Astrocyte of the hippocampus (primary cell): ENCODE measurements at regions not wholly inside any gene's neighbourhood (a gene's known extent, or its start where the extent isn't known, plus 50 kb on each side); places are given as distances from the start of the nearest gene placed in this dataset.
"Not testable (repeated sequence)": the region's sequence is repeated elsewhere in the genome, so short reads cannot be mapped to it uniquely, and the experiment has no call there.

ENCODE experiments used
- DNase-seq: peaks from one replicate; pipeline ENCODE4 v3.0.0; 2011; ENCODE audit warnings: low read depth, low spot score

- DNase-seq, result no peak
These were observed 98.3 kb upstream of the FRMD1 start for GRCh38 chr6:168177103-168177891.

- no peak for DNase-seq
These were observed 92.8 kb upstream of the FRMD1 start for GRCh38 chr6:168171673-168172353.

GRCh38 chr6:168170841-168171601 is 92.0 kb upstream of the FRMD1 start:
- DNase-seq, result no peak

DNA sequence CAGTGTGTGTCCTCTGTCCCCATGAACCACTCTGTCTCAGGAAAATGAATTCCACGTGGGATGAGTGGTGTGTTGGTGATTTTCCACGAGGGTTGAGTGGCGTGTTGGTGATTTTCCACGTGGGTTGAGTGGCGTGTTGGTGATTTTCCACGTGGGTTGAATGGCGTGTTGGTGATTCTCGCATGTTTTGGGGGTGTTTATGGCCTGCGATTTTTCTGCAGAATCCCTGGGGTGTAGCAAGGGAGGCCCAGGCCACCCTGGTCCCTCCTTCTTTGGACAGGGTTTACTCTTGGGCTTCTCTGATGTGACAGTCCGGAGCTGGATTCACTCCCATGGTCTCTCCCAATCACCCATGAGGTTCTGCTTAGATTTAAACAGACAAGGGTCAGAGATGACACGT is 90.6 kb upstream of the FRMD1 start:
- no peak for DNase-seq

DNA sequence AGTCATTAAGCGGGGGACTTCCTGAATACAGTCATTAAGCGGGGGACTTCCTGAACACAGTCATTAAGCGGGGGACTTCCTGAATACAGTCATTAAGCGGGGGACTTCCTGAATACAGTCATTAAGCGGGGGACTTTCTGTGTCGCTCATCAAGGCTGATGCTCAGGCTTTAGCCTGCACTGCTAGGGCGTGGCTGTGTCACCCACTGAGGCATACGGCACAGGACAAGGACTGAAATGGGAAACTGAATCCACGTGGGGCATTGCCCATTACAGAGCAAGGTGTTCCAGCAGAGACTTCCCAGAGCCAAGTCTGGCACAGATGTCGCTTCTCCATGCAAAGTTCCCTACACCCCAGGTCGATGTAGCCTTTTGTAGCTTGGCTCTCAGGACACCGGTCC is 89.9 kb upstream of the FRMD1 start:
- DNase-seq, result not testable (repeated sequence)

GRCh38 chr6:168168330-168168729 is 89.3 kb upstream of the FRMD1 start:
- DNase-seq, result not testable (repeated sequence)

- DNase-seq, result no peak
These were observed 88.7 kb upstream of the FRMD1 start for GRCh38 chr6:168167431-168168315.

DNA sequence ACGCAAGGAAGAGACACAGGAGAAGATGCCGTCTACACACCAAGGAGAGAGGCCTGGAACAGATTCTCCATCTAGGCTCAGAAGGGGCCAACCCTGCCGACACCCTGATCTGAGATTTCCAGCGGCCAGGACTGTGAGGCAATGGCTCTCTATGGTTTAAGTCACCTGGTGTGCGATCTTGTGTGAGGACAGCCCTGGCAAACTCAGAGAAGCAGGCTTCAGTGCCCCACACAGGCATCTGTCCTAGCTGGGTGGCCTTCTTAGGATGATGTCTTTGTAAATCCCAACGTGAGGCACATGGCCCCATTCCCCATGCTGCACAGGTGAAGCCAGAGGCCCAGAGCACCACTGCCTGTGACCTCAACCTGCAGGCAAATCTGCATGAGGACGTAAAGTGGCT is 87.6 kb upstream of the FRMD1 start:
- DNase-seq, result no peak

DNA sequence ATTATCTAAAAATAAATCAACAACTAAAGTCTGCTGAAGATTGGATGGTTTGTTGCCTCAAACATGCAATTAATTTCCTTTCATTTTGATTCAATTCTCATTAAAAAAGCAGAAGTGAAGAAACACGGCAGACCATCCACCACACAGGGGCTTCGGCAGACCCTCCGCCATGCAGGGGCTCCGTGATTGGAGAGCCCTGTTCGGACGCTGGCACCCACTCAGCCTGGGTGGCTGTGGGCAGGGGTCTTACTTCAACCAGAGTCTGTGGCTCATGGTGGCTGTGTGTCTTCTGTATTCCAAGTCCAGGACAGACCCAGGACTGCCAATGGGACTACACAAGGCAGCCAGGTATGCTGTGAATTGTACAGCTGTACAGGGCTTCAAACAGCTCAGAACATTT is 86.9 kb upstream of the FRMD1 start:
- DNase-seq, result no peak

- no peak for DNase-seq
These were observed 86.4 kb upstream of the FRMD1 start for GRCh38 chr6:168165373-168165772.

- DNase-seq, result no peak
These were observed 85.5 kb upstream of the FRMD1 start for GRCh38 chr6:168164462-168165061.

- DNase-seq, result peak; percentile 25
These were observed 84.2 kb upstream of the FRMD1 start for GRCh38 chr6:168163096-168163731.

DNA sequence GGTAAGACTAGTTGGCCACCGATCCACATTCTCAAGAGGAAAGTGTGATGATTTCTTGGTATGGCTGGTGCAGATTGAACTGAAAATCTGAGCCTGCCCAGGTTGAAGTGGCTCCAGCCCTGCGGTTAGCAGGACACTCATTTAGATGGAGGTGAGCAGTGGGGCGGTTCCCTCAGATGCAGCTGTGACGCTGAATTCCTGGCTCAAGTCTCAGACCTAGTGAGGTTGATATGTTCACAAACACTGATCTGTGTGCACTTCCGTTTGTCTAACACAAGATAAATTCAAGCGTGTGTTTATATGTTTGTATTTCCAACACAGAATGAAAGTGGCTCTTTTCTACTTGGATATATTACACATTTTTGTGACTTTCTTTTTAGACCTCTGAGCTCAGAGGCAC is 83.4 kb upstream of the FRMD1 start:
- DNase-seq, result no peak

GRCh38 chr6:168161371-168161750 is 82.3 kb upstream of the FRMD1 start:
- no peak for DNase-seq

DNA sequence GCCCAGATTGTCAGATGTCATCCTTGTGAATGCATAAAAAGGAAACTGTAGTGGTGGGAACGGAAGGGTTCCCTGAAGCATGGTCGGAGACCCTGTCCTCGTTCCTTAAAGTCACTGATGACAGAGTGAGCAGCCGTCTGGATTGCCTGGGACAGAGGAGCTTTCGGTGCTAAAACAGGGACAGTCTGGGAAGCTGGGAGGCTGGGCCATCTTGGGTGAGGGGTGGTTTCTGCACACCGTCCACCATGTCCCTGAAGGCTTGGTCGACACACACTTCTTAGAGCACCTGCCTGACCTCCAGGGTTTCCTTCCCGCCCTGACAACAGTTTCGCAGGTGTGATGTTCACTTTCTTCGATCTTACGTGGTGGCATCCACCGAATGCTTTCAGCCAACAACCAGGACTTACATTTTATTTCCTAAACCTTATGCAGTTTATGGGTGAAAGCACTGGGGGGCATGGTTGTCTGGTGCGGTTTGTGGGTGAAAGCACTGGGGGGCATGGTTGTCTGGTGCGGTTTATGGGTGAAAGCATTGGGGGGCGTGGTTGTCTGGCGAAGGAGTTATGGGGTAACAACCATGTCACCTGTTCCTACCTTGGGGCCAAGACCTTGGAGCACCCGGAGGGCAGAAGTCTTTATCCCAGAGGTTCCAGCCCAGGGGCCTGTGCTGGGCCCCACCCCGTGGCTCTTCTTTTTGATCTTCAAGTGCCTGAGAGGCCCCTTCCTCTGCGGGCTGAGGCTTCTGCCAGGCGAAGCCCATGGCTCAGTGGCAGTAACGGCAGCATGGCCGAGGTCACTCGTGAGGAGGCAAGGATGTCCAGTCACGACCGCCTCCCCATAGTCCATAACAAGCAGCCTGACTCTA is 81.7 kb upstream of the FRMD1 start:
- DNase-seq, result no peak

DNA sequence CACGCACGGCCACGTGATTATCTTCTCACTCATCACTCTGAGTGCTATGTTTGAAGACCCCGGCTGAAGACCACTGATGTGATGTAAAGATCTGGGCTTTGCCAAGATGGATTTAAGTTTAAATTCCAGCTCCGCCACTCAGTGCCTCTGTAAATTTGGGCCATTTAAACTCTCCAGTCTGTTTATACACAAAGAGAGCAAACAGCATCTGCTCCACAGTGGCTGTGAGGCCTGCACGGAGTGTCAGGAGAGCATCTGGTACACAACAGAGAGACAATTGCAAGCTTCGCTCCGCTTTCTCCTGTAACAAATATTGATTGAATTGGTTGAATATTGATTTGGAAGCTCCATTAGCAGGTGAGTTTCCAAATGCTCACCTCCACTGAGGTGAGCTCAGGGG is 80.5 kb upstream of the FRMD1 start:
- DNase-seq, result no peak

DNA sequence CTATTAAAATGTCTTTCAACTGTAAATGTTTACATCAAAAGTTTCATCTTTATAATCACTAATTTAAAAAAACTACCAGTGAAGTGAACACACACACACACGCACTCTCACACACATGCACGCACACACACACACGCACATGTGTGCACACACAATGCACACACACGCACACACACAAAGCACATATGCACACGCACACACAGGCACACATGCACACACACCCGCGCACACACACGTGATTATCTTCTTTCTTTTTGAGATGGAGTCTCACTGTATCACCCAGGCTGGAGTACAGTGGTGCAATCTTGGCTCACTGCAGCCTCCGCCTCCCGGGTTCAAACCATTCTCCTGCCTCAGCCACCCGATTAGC is 80.0 kb upstream of the FRMD1 start:
- DNase-seq, result no peak

- DNase-seq, result no peak
These were observed 79.4 kb upstream of the FRMD1 start for GRCh38 chr6:168158213-168158979.
